ENCODE measurements at regions not wholly inside any gene's neighbourhood (a gene's known extent, or its start where the extent isn't known, plus 50 kb on each side); places are given as distances from the start of the nearest gene placed in this dataset.

DNA sequence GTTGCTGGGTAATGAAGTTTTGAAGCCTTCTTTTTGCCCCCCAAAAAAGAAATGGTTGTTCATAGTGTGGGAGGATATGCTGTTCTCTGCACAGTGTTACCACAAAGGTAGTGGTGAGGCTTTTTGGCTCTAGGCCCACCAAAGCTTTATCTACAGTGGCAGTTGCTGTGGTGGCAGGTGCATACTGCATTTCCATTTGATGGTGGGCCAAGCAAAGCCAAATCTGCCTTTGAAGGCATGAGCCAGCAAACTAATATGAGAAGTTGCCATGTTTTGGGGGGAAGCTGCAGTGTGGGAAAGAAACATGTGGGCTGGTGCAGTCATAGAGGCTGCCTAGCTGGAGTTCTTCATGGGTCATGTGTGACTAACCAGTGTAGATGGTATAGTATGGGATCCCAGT lies 858.1 kb upstream of the TSPY4 start:
- TF ChIP-seq, protein P1, sequence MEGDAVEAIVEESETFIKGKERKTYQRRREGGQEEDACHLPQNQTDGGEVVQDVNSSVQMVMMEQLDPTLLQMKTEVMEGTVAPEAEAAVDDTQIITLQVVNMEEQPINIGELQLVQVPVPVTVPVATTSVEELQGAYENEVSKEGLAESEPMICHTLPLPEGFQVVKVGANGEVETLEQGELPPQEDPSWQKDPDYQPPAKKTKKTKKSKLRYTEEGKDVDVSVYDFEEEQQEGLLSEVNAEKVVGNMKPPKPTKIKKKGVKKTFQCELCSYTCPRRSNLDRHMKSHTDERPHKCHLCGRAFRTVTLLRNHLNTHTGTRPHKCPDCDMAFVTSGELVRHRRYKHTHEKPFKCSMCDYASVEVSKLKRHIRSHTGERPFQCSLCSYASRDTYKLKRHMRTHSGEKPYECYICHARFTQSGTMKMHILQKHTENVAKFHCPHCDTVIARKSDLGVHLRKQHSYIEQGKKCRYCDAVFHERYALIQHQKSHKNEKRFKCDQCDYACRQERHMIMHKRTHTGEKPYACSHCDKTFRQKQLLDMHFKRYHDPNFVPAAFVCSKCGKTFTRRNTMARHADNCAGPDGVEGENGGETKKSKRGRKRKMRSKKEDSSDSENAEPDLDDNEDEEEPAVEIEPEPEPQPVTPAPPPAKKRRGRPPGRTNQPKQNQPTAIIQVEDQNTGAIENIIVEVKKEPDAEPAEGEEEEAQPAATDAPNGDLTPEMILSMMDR (IDR thresholded peaks at IDR 0.05), result no peak

DNA sequence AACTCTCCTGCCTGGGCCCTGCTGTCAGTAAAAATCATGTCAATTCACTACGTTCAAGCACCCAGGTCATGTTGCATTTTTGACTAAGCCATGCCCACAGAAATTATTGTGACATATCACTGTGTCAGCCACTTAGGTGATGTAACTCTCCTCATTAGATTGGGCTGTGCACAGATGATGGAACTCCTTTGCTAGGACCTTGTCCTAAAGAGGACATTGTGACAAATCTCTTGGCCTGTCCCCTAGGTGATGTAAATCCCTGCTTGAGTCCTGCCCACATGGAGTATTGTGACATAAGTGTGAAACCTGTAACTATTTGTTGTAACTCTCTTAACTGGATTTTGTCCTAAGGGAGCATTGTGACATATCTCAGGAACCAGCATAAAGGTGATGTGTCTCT lies 848.3 kb upstream of the TSPY4 start:
- TF ChIP-seq, protein P1 (IDR thresholded peaks at IDR 0.05), result no peak

DNA sequence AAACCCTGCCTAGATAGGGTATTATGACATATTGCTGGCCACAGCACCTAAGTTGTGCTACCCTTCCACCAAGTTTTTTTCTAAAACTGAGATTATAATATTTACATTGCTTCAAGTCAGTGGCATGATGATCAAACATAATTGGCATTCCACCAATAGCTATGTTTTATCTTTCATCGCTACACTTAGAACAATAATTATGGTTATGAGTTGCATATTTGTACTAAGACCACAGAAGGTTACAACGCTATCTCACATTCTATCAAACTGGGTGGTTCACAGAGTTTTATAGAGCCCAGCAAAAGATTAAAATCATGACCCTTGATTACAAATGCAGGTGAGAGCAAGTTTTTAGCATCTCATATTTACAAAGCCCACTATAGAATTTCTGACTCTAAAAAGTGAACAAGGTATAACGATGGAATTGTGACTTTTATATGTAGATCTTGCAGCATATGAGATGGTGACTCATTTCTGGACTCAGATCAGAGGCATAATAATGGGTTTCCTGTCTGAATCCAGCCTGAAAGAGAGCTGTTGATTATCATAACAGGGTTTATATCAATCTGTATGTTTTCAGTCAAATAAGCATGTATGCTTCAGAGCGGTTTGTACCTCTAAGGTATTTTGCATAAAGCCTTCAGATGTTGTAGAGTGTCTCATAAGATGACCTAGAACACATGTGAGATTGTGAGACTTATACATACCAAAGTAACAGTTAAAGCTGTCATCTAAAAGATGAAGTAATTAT lies 847.2 kb upstream of the TSPY4 start:
- TF ChIP-seq, protein P1 (IDR thresholded peaks at IDR 0.05), result no peak

DNA sequence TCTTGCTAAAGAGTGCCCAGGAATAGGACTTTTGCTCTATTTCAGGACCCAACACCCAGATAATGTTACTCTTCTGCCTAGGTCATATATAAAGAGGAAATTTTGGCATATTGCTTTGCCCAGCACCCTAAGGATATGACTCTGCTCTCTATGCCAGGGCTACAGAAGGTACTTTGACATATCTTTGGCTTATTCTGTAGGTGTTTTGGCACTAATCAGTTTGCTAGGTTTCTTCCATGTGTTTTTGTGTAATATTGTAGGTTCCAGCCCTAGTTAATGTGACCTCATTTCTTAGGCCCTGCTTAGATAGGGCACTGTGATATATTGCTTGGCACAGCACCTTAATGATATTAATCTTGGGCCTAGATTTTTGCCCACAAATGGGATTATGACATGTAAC lies 842.9 kb upstream of the TSPY4 start:
- TF ChIP-seq, protein P1 (IDR thresholded peaks at IDR 0.05), result no peak

GRCh38 chrY:8495243-8495642 lies 842.0 kb upstream of the TSPY4 start:
- TF ChIP-seq, protein P1 (IDR thresholded peaks at IDR 0.05), result no peak

GRCh38 chrY:8500888-8501287 lies 836.4 kb upstream of the TSPY4 start:
- TF ChIP-seq, protein P1 (IDR thresholded peaks at IDR 0.05), result no peak

DNA sequence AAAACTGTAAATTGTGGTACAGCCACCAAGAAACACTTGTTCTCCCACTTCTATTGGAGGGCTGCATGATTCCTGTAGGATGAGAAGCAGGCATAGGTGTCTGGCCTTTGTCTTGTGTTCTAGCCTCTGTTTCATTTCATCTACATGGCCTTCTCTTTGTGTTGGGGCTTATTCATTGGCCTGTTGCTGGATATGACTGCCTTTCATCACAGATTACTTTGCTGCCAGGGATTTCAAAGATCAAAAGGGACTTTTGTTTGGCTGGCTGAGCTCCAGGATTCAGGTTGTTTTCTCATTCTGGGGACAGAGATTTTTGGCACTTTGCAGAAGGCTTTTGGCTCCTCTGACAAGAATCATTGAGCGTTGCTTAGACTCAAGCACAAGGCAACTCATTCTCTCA lies 803.8 kb upstream of the TSPY4 start:
- TF ChIP-seq, protein P1 (IDR thresholded peaks at IDR 0.05), result no peak

DNA sequence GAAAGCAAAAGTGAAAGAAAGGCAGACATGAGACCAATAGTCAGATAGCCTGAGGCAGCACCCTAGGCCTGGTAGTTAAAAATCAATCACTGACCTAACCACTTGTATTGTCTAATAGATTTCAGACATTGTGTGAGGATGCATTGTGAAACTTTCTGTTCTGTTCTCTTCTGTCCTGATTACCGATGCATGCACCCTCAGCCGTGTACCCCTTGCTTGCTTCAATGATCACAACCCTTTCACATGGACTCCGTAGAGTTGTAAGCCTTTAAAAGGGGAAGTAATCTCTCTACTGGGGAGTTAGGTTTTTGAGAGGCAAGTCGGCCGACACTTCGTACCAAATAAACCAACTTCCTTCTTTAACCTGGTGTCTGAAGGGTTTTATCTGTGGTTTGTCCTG lies 801.6 kb upstream of the TSPY4 start:
- TF ChIP-seq, protein P1 (IDR thresholded peaks at IDR 0.05), result no peak

Measured in LNCAP (cell line).